Epithelial cell of esophagus (primary cell): ENCODE measurements at regions not wholly inside any gene's neighbourhood (a gene's known extent, or its start where the extent isn't known, plus 50 kb on each side); places are given as distances from the start of the nearest gene placed in this dataset.

Experiments used
- DNase-seq: peaks from one replicate; pipeline ENCODE4 v3.0.0; 2010; ENCODE audit warnings: low read depth
- H3K4me3 ChIP-seq: 2 replicates; pipeline ENCODE4 v1.5.1; 2011; ENCODE audit warnings: mild to moderate bottlenecking, low read length, control low read depth
- TF ChIP-seq, protein P1 (sequence below): IDR thresholded peaks from 2 replicates; pipeline ENCODE4 v1.5.1; 2011; ENCODE audit warnings: low read depth, mild to moderate bottlenecking, low read length, control low read depth, inconsistent platforms; ENCODE audit not compliant: insufficient read depth; ENCODE audit errors: missing control alignments

DNA sequence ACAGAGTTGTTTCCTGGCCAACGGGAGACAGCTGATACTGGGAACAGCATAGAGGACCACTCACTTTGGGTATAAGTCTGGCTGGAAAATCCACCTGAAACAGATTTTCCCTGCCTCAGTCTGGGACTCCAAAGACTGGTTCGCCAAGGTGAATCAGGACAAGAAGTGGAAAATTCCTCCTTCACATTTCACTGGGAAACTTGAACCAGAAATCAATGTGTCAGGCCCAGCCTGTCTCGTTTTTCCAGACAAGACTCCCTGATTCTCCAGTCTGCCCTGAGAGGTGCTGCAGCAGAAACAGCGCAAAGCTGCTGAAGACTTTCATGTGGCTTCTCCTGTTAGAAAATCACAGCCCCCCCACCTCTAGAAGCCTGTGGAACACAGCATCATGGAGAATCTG lies 269.8 kb downstream of the OPA1 start:
- TF ChIP-seq, protein P1, sequence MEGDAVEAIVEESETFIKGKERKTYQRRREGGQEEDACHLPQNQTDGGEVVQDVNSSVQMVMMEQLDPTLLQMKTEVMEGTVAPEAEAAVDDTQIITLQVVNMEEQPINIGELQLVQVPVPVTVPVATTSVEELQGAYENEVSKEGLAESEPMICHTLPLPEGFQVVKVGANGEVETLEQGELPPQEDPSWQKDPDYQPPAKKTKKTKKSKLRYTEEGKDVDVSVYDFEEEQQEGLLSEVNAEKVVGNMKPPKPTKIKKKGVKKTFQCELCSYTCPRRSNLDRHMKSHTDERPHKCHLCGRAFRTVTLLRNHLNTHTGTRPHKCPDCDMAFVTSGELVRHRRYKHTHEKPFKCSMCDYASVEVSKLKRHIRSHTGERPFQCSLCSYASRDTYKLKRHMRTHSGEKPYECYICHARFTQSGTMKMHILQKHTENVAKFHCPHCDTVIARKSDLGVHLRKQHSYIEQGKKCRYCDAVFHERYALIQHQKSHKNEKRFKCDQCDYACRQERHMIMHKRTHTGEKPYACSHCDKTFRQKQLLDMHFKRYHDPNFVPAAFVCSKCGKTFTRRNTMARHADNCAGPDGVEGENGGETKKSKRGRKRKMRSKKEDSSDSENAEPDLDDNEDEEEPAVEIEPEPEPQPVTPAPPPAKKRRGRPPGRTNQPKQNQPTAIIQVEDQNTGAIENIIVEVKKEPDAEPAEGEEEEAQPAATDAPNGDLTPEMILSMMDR = no peak
- no peak overlapping the region for H3K4me3 ChIP-seq
- DNase-seq = no peak

GRCh38 chr3:193863657-193864357 lies 270.8 kb downstream of the OPA1 start:
- DNase-seq = no peak
- TF ChIP-seq, protein P1 = no peak
- H3K4me3 ChIP-seq = no peak overlapping the region

GRCh38 chr3:193865339-193865738 lies 270.6 kb upstream of the HES1 start:
- DNase-seq = no peak
- TF ChIP-seq, protein P1 = no peak
- H3K4me3 ChIP-seq = no peak overlapping the region

DNA sequence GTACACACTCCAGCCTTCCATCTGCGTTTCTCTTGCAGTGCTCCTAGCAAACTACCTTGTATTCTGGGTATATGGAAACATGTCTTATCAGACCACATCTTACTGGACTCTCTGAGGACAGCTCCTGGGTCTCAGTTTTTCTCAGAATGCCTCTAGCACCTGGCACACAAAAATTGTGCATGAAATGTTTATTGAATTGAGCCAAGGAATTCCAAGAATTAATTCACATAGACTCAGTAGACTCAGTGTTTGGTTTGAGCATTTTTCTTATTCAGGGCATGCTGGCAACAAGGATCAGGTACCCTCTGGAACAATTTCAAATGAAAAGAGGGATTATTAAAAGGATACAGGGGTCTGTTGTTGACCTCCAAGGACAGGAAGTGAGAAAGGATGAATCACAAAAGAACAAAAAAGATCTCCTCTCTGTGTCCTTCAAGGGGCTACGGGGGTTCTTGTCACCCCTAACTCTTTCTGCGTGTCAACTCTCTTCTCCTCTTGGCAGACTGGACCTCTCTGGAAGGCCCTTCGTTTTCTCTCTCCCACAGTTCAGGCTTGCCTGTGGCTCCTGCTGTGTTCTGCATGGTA lies 270.0 kb upstream of the HES1 start:
- no peak overlapping the region for H3K4me3 ChIP-seq
- TF ChIP-seq, protein P1 = no peak
- no peak for DNase-seq

DNA sequence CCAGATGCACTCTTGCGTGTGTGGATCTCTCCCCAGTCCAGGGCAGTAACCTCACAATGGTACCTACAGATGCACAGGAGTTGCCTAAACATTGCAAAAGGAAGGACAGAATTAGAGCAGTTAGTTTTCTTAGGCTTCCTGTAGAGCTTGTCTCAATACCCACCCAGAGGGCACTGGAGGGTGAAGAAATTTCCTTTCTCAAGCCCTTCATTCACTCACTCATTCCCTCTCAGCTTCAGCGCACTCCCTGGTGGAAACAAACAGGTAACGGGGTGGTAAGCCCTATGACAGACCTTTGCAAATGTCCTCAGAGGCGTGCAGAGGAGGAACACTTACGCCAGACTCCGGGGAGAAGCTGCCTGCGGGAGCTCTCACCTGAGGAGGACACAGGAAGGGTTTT lies 267.4 kb upstream of the HES1 start:
- H3K4me3 ChIP-seq = no peak overlapping the region
- no peak for DNase-seq
- TF ChIP-seq, protein P1 = no peak

DNA sequence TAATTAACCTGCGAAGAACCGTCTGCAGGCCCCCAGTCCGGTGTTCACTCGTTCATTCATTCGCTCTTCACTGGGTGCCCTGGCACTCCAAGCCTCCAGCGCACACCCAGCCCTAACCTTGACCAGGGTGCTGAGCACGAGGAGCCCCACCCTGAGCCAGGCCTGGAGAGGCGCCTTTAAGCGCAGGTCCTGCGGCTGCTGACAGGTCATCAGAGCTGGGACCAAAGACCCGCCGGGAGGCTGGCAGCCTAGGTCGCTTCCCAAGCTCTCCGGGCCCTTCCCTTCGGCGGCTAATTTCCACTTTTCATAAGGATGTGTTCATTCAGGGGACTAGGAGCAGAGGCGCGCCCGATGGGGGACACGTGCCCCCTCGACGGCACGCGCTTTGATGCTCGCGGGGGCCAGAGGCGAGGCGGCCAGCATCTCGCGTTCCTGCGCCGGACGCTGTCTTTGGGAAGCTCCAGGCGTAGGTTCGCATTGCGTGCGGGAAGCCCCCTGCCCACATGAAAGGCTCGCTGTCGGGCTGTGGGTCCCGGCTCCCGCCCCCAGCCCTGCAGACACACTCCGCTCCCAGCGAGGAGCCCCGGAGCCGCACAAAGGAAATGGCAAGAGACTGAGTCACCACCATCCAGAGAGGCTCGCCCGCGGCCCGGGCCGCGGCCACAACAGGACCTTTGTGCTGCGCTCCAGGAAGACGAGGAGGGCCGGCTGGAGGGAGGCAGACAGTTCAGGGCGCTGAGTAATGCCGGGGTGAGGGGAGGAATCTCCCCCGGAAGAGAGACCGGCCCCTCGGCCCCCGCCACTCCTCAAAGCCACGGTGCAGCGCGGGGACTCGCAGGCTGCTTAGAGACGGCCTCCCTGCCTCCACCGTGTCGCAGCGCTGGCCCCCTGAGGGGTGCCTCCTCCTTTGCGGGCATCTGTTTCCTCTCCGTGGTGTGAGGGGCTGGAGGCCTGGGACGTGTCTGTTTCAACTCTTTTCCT lies 266.4 kb upstream of the HES1 start:
- TF ChIP-seq, protein P1 = no peak
- peak; percentile 76 for DNase-seq
- H3K4me3 ChIP-seq = no peak overlapping the region
